ENCODE measurements at regions not wholly inside any gene's neighbourhood (a gene's known extent, or its start where the extent isn't known, plus 50 kb on each side); places are given as distances from the start of the nearest gene placed in this dataset.

GRCh38 chr17:13106171-13106570 is 88.3 kb upstream of the ELAC2 start:
- no peak for TF ChIP-seq EZH2 (IDR thresholded peaks at IDR 0.05)
- no peak for TF ChIP-seq POLR2AphosphoS5 (IDR thresholded peaks at IDR 0.05; ENCODE audit: borderline replicate concordance, low read depth, low read length)
- no peak for TF ChIP-seq FOXP2 (optimal IDR thresholded peaks at IDR 0.05; ENCODE audit: control extremely low read depth, extremely low read length, insufficient read depth)
